Stomach (tissue), 4 donors: ENCODE measurements at regions not wholly inside any gene's neighbourhood (a gene's known extent, or its start where the extent isn't known, plus 50 kb on each side); places are given as distances from the start of the nearest gene placed in this dataset.
A peak's percentile ranks its signal among the peaks of the same experiment; 100 is the strongest.

ENCODE experiments used
- CTCF ChIP-seq, 7 experiments: fragments of 450-650 bp in 4 of 7; fragments of 200-600 bp in 3 of 7; sonication (generic) in 3 of 7; IDR thresholded peaks; one replicate each; pipeline ENCODE4 v1.5.1; 2016 to 2019; ENCODE audit warnings: antibody characterized with exemption in 7 of 7, control low read depth in 2 of 7, mild to moderate bottlenecking in 1 of 7
- EP300 ChIP-seq: sonication (generic); formaldehyde crosslinking; IDR thresholded peaks from one replicate; pipeline ENCODE4 v1.6.1; 2017; ENCODE audit warnings: antibody characterized with exemption
- POLR2A ChIP-seq, 4 donors: fragments of 450-650 bp; IDR thresholded peaks; one replicate each; pipeline ENCODE4 v1.6.1; 2016; ENCODE audit warnings: antibody characterized with exemption in 4 of 4, control low read depth in 2 of 4, mild to moderate bottlenecking in 1 of 4, moderate library complexity in 1 of 4
- POLR2AphosphoS5 ChIP-seq, 3 donors: sonication (generic); formaldehyde crosslinking; IDR thresholded peaks; one replicate each; pipeline ENCODE4 v1.6.1; 2016; ENCODE audit warnings: antibody characterized with exemption in 3 of 3

DNA sequence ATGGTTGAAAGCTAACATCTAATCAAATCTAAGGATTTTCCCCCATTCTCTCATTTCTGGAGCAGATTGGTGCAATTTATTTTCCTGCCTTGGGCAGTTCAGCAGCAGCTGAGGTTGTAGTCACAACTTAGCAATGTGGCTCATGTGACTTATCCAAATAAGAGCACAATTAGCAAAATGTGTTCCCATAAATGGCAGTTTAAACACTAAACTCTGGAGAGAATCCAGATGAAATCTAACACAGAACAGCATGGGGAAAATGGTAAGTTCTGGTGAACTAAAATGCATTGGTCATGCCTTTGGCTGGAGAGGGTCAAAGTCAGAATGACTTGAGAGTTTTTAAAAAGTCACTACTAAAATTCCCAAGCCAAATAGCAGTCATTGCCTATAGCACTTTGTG is 422.6 kb upstream of the DIPK2B start:
- TF ChIP-seq CTCF (IDR thresholded peaks at IDR 0.05), result no peak
- no peak for TF ChIP-seq POLR2A (IDR thresholded peaks at IDR 0.05)
- TF ChIP-seq EP300, result no peak
- peak in 1 of 3 donors; percentile 8 for TF ChIP-seq POLR2AphosphoS5 (IDR thresholded peaks at IDR 0.05)
